ENCODE measurements at regions not wholly inside any gene's neighbourhood (a gene's known extent, or its start where the extent isn't known, plus 50 kb on each side); places are given as distances from the start of the nearest gene placed in this dataset.

DNA sequence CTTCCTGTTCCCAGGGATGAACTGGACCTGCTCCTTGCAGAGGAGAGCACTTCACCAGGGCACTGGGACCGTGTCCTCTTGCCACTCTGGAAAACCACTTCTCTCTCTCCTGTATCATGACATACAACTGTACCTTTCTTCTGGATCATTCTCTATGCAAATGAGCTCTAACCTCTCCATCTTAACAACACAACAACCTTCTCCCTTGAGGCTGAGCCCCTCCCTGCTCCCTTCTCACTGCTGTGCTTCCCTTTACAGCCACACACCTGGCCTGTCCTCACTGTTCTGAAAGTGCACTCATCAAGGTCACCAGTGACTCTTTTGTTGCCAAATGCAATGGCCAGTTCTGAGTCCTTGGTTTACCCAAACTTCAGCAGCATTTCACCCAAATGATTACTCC is 54.5 kb upstream of the MRPS6 start:
- Histone ChIP-seq H3K27me3 (no peaks in the 10 kb centered on the region), H3K4me3 (no peak overlapping the region), H3K9me3 (no peaks in the 10 kb centered on the region), H3K36me3 (no peaks in the 10 kb centered on the region), H3K4me1 (peaks cover 0 to 17% (median 0%) of the 10 kb centered on the region in 3 donors), H3K27ac (no peak overlapping the region)
- WGBS, 2 donors: 75 to 79% methylated on average over 1 of the region's 1 CpG
- intact Hi-C loops (cut with DNase I): no loop called here
- DNase-seq: no peak
- TF ChIP-seq, protein P1, sequence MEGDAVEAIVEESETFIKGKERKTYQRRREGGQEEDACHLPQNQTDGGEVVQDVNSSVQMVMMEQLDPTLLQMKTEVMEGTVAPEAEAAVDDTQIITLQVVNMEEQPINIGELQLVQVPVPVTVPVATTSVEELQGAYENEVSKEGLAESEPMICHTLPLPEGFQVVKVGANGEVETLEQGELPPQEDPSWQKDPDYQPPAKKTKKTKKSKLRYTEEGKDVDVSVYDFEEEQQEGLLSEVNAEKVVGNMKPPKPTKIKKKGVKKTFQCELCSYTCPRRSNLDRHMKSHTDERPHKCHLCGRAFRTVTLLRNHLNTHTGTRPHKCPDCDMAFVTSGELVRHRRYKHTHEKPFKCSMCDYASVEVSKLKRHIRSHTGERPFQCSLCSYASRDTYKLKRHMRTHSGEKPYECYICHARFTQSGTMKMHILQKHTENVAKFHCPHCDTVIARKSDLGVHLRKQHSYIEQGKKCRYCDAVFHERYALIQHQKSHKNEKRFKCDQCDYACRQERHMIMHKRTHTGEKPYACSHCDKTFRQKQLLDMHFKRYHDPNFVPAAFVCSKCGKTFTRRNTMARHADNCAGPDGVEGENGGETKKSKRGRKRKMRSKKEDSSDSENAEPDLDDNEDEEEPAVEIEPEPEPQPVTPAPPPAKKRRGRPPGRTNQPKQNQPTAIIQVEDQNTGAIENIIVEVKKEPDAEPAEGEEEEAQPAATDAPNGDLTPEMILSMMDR (IDR thresholded peaks at IDR 0.05): no peak

DNA sequence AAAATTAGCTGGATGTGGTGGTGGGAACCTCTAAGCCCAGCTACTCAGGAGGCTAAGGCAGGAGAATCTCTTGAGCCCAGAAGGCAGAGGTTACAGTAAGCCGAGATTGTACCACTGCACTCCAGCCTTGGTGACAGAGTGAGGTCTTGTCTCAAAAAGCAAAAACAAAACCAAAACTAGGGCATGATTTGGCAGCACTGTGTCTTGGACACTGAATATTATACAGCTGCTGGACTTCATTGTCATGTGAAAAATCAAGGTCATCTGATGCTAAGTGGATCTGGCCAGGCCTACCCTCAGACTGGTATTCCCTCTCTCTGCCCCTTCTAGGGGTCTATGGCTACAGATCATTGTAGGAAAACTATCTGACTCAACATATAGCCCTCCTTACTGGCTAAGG is 55.2 kb upstream of the MRPS6 start:
- Histone ChIP-seq H3K9me3 (no peaks in the 10 kb centered on the region), H3K4me1 (peaks cover 0 to 16% (median 0%) of the 10 kb centered on the region in 3 donors), H3K27me3 (no peaks in the 10 kb centered on the region), H3K36me3 (no peaks in the 10 kb centered on the region), H3K4me3 (no peak overlapping the region), H3K27ac (no peak overlapping the region)
- intact Hi-C loops (cut with DNase I): no loop called here
- 89% methylated on average over 1 of the region's 1 CpG for WGBS, 2 donors
- DNase-seq: no peak
- TF ChIP-seq, protein P1 (IDR thresholded peaks at IDR 0.05): no peak
- no peak for TF ChIP-seq POLR2A (IDR thresholded peaks at IDR 0.05)

DNA sequence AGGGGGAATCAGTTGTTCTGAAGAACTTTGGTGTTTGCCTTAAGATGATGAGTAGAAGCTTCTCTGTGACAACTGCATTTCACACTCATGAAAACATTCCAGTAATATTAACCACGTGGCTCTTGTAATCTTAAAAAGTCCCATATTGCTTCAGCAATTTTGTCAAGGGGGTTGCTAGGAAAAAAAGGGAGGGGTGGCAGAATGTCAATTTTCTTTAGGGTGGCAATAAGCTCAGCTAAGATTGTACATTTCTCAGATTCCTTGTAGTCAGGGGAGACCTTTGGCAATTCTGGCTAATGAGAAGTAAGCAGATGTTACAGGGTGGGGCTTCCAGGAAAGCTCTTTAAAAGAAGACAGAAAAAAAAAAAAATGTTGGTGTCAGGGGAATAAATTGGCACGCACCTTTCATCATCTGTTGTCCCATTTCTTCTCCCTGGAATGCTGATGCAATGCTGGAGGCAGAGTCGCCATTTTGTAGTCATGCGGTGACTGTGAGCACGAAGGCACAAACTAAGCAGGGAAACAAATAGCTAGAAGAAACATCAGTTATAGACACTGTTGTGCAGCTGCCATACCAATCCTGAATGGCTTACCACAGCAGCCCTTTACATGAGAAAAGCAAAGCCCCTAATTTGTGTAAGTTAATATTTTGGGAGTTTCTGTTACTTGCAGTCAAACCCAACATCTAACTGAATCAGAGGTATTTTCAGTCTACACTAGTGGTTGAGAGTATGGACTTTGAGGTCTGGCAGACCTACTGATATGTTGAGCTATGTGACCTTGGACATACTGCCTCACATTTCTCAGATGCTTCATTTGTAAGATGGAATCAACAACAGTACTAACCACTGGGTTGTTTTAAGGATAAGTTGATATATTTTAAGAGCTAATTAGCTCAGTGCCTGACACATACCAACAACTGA is 56.1 kb upstream of the MRPS6 start:
- Histone ChIP-seq H3K4me1 (peaks cover 0 to 10% (median 0%) of the 10 kb centered on the region in 3 donors), H3K27me3 (no peaks in the 10 kb centered on the region), H3K36me3 (no peaks in the 10 kb centered on the region), H3K4me3 (no peak overlapping the region), H3K9me3 (peaks cover 0 to 4% (median 0%) of the 10 kb centered on the region in 3 donors), H3K27ac (no peak overlapping the region)
- 78 to 82% methylated on average over 5 of the region's 5 CpGs for WGBS, 2 donors
- intact Hi-C loops (cut with DNase I): no loop called here
- DNase-seq: no peak
- TF ChIP-seq POLR2A (IDR thresholded peaks at IDR 0.05): no peak
- TF ChIP-seq, protein P1 (IDR thresholded peaks at IDR 0.05): no peak

DNA sequence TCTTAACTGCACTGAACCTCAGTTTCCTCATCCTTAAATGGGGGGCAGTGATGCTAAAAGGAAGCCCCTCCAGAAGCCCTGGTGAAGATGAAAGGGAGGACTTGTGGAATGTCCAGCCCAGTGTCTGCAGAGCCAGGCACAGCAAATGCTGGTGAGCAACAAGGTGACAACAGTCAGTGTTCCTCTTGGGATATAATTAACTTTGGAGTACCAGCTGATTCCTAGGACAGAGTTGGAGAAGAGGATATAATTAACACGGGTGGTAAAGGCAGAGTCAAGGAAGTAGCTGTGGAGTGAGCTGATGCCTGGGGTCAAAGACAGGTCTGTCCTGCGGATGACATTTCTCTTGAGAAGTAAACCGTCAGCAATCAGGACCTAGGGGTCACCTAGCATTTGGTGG is 60.7 kb upstream of the MRPS6 start:
- Histone ChIP-seq H3K9me3 (peaks cover 0 to 17% (median 0%) of the 10 kb centered on the region in 3 donors), H3K4me1 (no peaks in the 10 kb centered on the region), H3K27me3 (no peaks in the 10 kb centered on the region), H3K36me3 (no peaks in the 10 kb centered on the region), H3K4me3 (no peak overlapping the region), H3K27ac (no peak overlapping the region)
- TF ChIP-seq, protein P1 (IDR thresholded peaks at IDR 0.05): no peak
- no peak for TF ChIP-seq POLR2A (IDR thresholded peaks at IDR 0.05)
- intact Hi-C loops (cut with DNase I): no loop called here
- DNase-seq: no peak
- WGBS, 2 donors: 84 to 87% methylated on average over 3 of the region's 3 CpGs

DNA sequence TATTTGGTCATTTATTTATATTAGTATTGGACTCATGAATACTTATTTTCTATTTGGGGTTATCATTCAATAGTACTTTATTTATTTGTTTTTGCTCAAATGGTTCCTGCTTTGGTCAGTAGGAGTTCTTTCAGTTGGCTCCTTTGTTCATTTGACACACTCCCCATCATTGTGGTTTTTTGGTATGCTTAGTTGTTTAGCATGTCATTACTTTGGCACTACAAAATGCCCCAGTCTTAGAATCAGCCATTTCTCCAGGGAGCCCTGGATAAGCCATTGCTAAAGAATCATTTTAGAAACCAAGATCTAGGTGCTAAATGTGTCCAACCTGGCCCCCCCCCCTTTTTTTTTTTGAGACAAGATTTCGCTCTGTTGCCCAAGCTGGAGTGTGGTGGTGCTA is 61.7 kb upstream of the MRPS6 start:
- Histone ChIP-seq H3K27me3 (no peaks in the 10 kb centered on the region), H3K27ac (no peak overlapping the region), H3K4me1 (no peaks in the 10 kb centered on the region), H3K4me3 (no peak overlapping the region), H3K36me3 (no peaks in the 10 kb centered on the region), H3K9me3 (peaks cover 0 to 17% (median 0%) of the 10 kb centered on the region in 3 donors)
- intact Hi-C loops (cut with DNase I): no loop called here
- 92 to 100% methylated on average over 1 of the region's 1 CpG for WGBS, 2 donors
- TF ChIP-seq, protein P1 (IDR thresholded peaks at IDR 0.05): no peak
- TF ChIP-seq POLR2A (IDR thresholded peaks at IDR 0.05): no peak
- DNase-seq: no peak

All from esophagus squamous epithelium (tissue), 5 donors.